Glutamatergic neuron (in vitro differentiated cells): ENCODE measurements at regions not wholly inside any gene's neighbourhood (a gene's known extent, or its start where the extent isn't known, plus 50 kb on each side); places are given as distances from the start of the nearest gene placed in this dataset.

Experiments
- DNase-seq: peaks from one replicate; pipeline ENCODE4 v3.0.0; 2022
- H3K27ac Mint-ChIP-seq: one replicate; pipeline ENCODE4 v1.8.0; 2020; ENCODE audit warnings: mild to moderate bottlenecking, mixed read lengths, inconsistent platforms; ENCODE audit not compliant: unreplicated experiment
- H3K27me3 Mint-ChIP-seq: one replicate; pipeline ENCODE4 v1.8.0; 2020; ENCODE audit warnings: mild to moderate bottlenecking, moderate library complexity, mixed read lengths, inconsistent platforms; ENCODE audit not compliant: unreplicated experiment
- H3K36me3 Mint-ChIP-seq: one replicate; pipeline ENCODE4 v1.8.0; 2020; ENCODE audit warnings: mild to moderate bottlenecking, mixed read lengths, inconsistent platforms; ENCODE audit not compliant: unreplicated experiment
- H3K4me1 Mint-ChIP-seq: one replicate; pipeline ENCODE4 v1.8.0; 2020; ENCODE audit warnings: mild to moderate bottlenecking, low read depth, mixed read lengths, inconsistent platforms; ENCODE audit not compliant: unreplicated experiment
- H3K4me3 Mint-ChIP-seq: one replicate; pipeline ENCODE4 v1.8.0; 2020; ENCODE audit warnings: mild to moderate bottlenecking, mixed read lengths, inconsistent platforms; ENCODE audit not compliant: unreplicated experiment
- H3K9me3 Mint-ChIP-seq: one replicate; pipeline ENCODE4 v1.8.0; 2020; ENCODE audit warnings: mild to moderate bottlenecking, moderate library complexity, mixed read lengths, inconsistent platforms; ENCODE audit not compliant: unreplicated experiment
- CTCF ChIP-seq: fragments of 200-600 bp; sonication (generic); IDR thresholded peaks from one replicate; pipeline ENCODE4 v1.5.0; 2021; ENCODE audit not compliant: partially characterized antibody, unreplicated experiment

GRCh38 chr11:19573666-19574065, 139.0 kb upstream of the NAV2 start:
- no peak overlapping the region for H3K27ac Mint-ChIP-seq
- peaks cover 14% of the 10 kb centered on the region for H3K4me1 Mint-ChIP-seq
- no peak for DNase-seq
- no peak for TF ChIP-seq CTCF
- H3K4me3 Mint-ChIP-seq = no peak overlapping the region
- no peaks in the 10 kb centered on the region for H3K36me3 Mint-ChIP-seq
- H3K27me3 Mint-ChIP-seq = peaks cover 4% of the 10 kb centered on the region
- peaks cover 10% of the 10 kb centered on the region for H3K9me3 Mint-ChIP-seq

DNA sequence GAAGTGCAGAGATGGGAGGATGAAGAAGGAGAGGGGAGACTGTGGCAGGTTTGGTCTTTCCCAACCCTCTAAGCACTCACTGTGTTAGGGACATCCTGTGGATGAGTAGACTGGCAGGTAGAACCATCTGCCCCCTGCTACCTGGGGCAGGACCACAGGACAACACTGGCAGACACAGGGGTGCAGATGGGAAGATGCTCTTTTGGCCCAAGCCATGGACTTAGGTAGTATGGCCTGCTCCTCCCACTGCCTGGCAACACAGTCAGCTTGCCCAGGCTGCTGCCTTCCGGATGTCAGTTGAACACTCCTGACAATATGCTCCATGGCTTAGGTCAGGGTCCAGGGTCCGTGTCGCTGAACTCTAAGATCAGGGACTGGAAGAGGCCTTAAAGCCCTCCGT, 140.7 kb upstream of the NAV2 start:
- peaks cover 2% of the 10 kb centered on the region for H3K27me3 Mint-ChIP-seq
- TF ChIP-seq CTCF = no peak
- peaks cover 10% of the 10 kb centered on the region for H3K9me3 Mint-ChIP-seq

GRCh38 chr11:19570889-19571288, 141.7 kb upstream of the NAV2 start:
- no peak for DNase-seq
- H3K9me3 Mint-ChIP-seq = peaks cover 10% of the 10 kb centered on the region
- no peaks in the 10 kb centered on the region for H3K36me3 Mint-ChIP-seq
- no peak overlapping the region for H3K27ac Mint-ChIP-seq
- H3K4me1 Mint-ChIP-seq = peaks cover 4% of the 10 kb centered on the region
- TF ChIP-seq CTCF = no peak
- H3K4me3 Mint-ChIP-seq = no peak overlapping the region
- H3K27me3 Mint-ChIP-seq = peaks cover 2% of the 10 kb centered on the region

More for the DNA sequence above, 140.7 kb upstream of the NAV2 start:
- Mint-ChIP-seq H3K4me3 (no peak overlapping the region), H3K4me1 (peaks cover 8% of the 10 kb centered on the region), H3K27ac (no peak overlapping the region), H3K36me3 (no peaks in the 10 kb centered on the region)
- no peak for DNase-seq

- Mint-ChIP-seq H3K4me3 (no peak overlapping the region), H3K27ac (no peak overlapping the region), H3K4me1 (peaks cover 10% of the 10 kb centered on the region), H3K9me3 (peaks cover 11% of the 10 kb centered on the region), H3K36me3 (no peaks in the 10 kb centered on the region), H3K27me3 (peaks cover 4% of the 10 kb centered on the region)
- no peak for TF ChIP-seq CTCF
- DNase-seq = no peak
Observed at GRCh38 chr11:19567996-19568395, 144.6 kb upstream of the NAV2 start.

GRCh38 chr11:19566583-19567379, 145.9 kb upstream of the NAV2 start:
- Mint-ChIP-seq H3K4me3 (no peak overlapping the region), H3K9me3 (peaks cover 11% of the 10 kb centered on the region), H3K27me3 (peaks cover 4% of the 10 kb centered on the region), H3K36me3 (no peaks in the 10 kb centered on the region), H3K4me1 (peaks cover 10% of the 10 kb centered on the region), H3K27ac (no peak overlapping the region)
- no peak for TF ChIP-seq CTCF
- no peak for DNase-seq
